ENCODE measurements at regions not wholly inside any gene's neighbourhood (a gene's known extent, or its start where the extent isn't known, plus 50 kb on each side); places are given as distances from the start of the nearest gene placed in this dataset.

GRCh38 chr12:25743679-25744215, 190.7 kb upstream of the LMNTD1 start:
- TF ChIP-seq POLR2A (IDR thresholded peaks at IDR 0.05), result no peak
- TF ChIP-seq CTCF (IDR thresholded peaks at IDR 0.05), result no peak

Measured in esophagus squamous epithelium (tissue), 4 donors.